GM19025 (cell line): ENCODE measurements at regions not wholly inside any gene's neighbourhood (a gene's known extent, or its start where the extent isn't known, plus 50 kb on each side); places are given as distances from the start of the nearest gene placed in this dataset.
"Not testable (repeated sequence)": the region's sequence is repeated elsewhere in the genome, so short reads cannot be mapped to it uniquely, and the experiment has no call there.

Source experiments
- ATAC-seq: cut with Tn5 transposase; IDR thresholded peaks from one replicate; pipeline ENCODE4 v1.9.1; 2021; ENCODE audit warnings: mild to moderate bottlenecking, low read depth, moderate library complexity; ENCODE audit not compliant: unreplicated experiment

DNA sequence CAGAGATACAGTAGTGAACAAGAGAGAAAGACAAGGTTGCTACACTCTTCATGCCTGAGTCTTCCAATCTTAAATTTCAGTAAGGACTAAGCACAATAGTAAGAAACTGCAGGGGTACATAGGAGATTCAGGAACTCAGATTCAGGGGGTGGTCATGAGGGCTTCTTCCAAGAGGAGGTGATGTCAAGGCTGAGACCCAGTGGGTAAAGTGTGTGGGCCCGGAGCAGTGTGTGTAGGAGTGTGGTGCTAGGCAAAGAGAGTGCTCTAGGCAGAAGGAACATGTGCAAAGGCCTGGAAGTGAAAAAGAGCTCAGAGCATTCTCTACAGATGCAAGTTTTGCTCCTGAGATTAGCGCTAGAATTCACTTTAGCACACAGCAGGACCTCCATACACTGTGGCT lies 102.9 kb upstream of the SPATA12 start:
- ATAC-seq = no peak

DNA sequence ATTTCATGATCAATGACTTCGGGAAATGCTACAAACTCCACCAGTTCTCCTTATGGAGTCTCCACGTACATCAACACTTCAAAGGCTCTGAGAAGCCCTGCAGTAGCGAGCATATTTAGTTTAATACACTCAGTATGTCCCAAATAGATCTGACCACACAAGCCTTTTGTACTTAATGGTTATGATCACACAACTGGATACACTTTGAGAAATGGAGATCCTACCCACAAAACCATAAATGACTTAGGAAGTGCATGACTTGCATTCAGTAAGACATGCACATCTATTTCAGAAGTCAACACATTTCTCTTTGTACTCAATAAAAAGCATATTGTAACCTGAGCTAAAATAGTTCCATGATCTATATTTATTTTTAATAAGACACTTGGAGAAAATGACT lies 103.6 kb upstream of the SPATA12 start:
- no peak for ATAC-seq

DNA sequence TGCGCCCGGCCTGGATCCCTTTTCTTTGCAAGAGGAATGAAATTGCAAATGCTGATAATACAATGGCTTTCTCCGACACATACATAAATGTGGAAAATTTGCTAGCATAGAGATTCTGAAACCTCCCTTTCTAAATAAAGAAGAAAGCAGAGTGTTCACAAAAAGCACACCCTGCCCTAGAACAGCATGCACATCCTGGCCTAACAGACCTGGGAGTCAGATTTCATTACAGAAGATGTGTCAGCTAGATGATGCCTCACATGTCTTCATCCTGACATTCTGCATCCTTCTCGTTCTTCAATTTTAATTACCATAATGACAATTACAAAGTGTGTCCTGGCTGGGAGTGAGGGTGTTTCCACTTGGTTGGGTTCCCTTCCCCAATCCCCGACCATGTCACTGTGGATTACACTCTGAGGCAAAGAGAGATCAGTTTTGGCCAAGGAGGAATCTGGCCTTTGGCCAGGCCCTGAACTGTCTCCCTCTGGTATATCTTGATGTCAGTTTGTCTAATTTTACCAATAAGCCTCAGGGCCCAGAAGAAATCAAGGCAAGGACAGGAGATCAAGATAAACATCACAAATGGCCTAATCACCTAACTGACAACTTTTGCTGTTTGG lies 104.9 kb upstream of the SPATA12 start:
- no peak for ATAC-seq

DNA sequence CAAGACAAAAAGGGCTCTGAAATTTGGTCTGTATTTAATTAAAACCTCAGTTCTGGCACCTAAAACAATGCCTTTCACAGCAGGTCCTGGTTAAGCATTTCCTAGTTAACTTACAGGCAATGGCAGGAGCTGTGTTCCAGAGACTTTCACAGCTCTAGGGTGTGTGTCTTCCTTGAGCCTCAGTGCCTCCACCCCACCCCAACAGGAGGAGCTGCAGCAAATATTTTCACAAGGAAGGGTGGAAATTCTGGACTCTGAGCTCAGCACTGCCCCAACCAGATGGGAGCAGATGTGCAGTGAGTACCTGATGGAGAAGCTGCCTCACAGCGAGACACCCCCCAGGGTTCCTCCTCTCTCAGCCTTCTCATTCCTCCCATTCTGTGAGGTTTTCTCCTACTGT lies 106.3 kb upstream of the SPATA12 start:
- ATAC-seq = no peak

DNA sequence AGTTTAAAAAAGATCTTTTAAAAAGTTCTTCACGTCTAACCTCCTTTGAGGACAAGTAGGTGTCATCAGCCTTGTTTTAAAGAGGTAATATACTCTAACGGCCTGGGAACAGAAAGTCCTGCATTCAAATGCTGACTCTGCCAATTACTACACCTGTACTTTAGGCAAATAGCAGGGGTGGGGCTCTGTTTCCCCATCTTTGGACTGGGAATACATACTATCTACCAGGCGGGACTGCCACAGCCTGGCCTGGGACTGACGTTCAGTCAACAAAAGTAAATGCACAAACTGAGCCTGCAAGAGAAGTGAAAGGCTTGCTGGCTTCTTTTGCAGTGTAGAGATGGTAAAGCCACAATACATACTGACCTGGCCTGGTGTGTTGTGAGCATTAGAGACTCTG lies 107.6 kb upstream of the SPATA12 start:
- no peak for ATAC-seq

DNA sequence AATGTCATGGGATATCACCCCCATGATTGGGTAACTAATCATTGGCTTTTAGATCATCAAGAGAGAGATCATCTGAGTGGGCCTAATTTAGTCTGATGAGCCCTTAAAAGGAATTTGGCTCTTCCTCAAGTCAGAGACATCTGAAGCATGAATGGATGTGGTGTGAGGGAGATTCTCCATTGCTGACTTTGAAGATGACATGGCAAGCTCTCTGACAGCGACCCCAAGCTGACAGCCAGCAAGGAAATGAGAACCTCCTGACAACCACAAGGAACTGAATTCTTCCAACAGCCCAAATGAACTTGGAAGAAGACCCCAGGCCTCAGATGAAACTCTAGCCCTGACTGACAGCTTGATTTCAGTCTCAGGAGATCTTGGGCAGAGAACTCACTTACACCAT lies 108.4 kb upstream of the SPATA12 start:
- ATAC-seq = no peak

DNA sequence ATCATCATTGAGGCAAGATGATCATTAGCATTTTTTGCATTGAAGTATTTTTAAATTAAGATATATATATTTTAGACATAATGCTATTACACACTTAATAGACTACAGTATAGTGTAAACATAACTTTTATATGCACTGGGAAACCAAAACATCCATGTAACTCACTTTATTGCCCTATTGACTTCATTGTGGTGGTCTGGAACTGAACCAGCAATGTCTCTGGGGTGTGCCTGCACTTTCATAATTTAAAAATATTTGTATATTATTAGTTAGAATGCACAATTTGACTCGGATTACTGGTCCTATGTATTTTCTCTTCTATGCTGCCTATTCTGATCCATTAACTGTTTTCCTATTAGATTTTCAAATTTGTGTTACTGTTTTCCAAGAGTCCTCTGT lies 109.1 kb upstream of the SPATA12 start:
- ATAC-seq = no peak

DNA sequence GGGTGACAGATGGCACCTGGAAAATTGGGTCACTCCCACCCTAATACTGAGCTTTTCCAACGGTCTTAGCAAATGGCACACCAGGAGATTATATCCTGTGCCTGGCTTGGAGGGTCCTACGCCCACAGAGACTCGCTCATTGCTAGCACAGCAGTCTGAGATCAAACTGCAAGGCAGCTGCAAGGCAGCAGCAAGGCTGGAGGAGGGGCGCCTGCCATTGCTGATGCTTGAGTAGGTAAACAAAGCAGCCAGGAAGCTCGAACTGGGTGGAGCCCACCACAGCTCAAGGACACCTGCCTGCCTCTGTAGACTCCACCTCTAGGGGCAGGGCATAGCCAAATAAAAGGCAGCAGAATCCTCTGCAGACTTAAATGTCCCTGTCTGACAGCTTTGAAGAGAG lies 115.1 kb upstream of the SPATA12 start:
- ATAC-seq = not testable (repeated sequence)

DNA sequence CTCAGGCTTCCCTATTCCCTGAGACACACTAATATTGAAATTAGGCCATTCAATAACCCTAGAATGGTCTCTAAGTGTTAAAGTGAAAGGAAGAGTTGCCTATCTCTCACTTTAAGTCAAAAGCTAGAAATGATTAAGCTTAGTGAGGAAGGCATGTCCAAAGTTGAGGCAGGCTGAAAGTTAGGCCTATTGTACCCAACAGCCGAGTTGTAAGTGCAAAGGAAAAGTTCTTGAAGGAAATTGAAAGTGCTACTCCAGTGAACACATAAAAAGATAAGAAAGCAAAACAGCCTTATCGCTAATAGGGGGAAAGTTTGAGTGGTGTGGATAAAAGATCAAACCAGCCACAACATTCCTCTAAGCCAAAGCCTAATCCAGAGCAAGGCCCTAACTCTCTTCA lies 117.9 kb upstream of the SPATA12 start:
- no peak for ATAC-seq

DNA sequence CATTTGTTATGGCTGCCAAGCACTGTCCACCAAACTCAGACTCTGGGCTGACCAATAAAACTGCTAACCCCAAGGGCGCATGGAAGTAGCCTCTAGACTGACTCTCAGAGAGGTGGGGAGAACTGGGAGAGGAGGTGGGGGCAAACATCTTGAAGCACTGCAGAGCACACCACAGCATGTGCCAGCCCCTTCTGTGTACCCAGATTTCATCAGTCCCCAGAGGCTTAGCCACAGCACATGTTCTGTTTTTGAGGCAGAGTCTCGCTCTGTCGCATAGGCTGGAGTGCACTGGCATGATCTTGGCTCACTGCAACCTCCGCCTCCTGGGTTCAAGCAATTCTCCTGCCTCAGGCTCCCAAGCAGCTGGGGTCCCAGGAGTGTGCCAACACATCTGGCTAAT lies 119.5 kb upstream of the SPATA12 start:
- no peak for ATAC-seq

DNA sequence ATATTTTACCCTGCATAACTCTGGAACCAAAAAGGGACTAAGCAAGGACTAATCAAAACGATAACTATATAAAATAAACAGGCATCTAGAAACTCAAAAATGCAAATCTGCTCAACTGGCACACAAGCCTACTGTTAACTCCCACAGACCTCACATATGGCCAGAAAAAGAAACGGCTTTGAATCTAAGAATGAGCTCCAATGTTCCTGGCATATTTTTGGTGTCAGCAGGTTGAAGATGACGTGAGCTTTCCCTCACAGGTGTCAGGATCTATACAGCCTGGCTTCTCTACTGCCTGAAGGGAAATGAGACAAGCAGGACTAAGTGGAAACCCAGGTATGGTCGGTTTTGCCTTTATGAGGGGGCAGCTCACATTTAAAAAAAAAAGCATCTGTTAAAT lies 120.1 kb upstream of the SPATA12 start:
- no peak for ATAC-seq

DNA sequence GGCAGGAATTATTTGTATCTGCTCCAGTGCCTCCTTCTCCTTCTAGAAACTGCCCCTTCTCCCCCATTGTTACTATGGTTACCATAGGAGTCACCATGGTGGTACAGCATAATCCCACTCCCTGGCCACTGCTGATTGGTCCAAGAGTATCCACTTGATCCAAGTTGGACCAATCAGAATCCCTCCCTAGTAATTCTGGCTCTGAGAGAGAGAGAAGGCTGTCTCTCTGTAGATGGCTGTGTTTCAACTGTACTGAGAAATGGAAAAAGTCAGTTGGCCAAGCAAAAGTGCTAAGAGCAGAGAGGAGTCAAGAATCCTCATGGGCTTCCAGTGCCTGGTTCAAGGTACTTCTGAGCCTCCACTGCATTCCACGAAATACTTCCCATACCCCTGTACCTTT lies 120.6 kb upstream of the SPATA12 start:
- no peak for ATAC-seq

DNA sequence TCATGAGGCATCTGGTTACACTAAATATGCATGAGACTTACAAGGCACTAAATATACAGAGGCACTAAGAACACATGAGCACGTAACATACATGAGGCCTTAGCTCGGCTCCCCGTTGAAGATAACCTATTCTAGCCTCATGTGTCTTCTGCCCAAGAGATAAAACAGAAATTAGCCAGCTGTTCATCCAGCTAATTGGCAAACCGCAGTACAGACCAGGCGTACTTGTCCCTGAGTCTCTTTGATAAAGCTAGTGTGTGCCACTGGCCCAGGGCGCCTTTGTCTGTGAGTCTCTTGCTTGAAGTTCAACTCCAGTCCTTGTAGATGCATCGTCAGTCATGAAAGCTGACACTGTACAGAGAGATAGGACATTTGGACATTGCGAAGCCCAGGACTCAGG lies 121.9 kb upstream of the SPATA12 start:
- no peak for ATAC-seq

DNA sequence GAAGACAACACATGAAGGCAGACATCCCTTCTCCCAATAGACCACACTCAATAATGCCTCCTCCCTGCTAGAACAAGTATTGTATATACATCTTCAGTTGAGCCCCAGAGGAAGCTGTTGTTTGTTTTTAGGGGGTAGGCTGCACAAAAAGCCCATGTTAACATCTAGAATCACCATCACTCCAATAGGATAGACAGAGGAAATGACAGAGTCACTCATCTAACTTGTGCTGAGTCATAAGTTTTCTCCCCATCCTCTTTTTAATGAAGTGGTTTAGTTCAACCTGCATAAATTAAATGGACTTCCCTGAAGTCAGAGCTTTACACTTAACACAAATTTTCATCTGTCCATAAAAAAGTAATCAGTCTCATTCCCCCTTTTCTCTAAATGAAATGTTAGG lies 122.9 kb upstream of the SPATA12 start:
- ATAC-seq = no peak

DNA sequence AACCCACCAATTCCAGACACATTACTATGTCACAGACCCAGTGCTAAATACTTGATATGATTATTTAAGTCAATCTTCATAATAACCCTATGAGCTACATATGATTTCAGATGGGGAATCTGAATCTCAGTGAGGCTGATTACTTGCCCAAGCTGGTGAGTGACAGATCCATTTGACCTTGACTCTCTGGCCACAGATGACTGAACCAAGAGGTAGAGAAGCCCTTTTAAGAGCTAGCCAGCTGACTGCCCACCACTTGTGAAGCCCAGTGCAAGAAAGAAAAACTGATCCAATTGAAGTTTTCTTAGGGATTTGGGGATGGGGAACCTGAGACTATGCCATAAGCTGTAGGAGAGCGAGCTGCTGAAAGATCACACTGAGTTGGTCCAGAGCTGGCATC lies 124.7 kb upstream of the SPATA12 start:
- no peak for ATAC-seq

DNA sequence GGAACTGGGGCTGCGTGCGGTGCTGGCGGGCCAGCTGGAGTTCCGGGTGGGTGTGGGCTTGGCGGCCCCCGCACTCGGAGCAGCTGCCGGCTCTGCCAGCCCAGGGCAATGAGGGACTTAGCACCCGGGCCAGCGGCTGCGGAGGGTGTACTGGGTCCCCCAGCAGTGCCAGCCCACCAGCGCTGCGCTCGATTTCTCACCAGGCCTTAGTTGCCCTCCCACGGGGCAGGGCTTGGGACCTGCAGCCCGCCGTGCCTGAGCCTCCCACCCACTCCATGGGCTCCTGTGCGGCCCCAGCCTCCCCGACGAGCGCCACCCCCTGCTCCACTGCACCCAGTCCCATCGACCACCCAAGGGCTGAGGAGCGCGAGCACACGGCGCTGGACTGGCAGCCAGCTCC lies 126.0 kb upstream of the SPATA12 start:
- not testable (repeated sequence) for ATAC-seq

DNA sequence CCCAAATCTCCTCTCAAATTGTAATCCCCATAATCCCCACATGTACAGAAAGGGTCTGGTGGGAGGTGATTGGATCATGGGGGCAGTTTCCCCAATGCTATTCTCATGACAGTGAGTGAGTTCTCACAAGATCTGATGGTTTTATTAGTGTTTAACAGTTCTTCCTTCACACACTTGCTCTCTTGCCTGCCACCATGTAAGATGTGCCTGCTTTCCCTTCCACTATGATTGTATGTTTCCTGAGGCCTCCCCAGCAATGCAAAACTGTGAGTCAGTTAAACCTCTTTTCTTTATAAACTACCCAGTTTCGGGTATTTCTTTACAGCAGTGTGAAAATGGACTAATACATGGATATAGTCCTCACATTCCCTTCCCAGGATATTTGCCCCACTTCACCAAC lies 126.7 kb upstream of the SPATA12 start:
- no peak for ATAC-seq

DNA sequence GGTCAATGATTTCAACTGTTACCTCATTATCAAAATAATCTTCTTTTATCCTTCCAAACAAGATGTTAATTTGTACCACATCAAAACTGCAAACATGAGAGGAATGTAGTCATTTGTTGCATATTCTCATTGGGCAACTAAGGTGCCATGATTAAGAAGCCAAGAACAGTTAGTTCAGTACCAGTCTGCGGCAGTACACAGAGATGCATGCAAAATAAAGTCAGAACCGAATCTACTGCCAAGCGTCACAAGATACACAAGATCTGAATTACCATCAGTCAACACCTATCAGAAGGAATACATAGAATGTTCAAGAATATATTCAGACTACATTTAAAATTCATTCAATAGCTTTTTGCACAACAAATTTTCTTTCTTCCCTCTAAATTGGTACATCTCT lies 127.6 kb upstream of the SPATA12 start:
- ATAC-seq = no peak

DNA sequence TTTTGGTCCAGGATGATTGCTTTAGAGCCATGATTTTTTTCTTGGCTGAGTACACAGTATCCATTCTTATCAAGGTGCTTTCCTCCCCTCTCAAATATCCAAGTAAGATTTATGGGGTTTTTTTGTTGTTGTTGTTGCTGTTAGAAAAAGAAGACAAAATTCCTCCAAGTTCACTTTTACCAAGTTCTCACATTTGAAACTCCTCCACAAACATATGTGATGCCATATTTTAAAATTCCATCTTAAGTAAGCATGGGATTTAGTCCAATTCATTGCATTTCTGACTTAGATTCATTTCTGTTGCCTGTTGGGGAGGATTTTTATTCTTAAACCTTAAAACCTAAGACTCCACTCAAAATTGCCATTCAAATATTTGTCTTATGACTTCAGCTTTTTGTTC lies 128.6 kb upstream of the SPATA12 start:
- no peak for ATAC-seq

DNA sequence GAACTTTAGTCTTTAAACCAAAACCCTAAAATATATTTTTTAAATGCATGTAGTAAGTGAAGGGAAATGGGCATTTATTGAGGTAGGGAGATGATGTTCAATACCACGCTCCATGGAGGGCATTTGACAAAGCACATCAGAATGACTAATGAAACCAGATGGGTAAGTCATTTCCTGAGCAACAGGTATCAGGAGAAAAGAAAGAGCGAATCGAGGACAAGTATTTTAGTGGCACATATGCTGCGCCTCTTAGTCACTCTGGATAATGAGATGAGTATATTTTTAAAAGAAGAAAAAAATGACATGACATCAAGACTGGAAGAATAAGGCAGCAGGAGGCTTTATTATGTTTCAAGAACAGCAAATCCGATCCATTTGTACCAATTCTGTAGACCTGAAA lies 129.0 kb upstream of the ARHGEF3 start:
- no peak for ATAC-seq

DNA sequence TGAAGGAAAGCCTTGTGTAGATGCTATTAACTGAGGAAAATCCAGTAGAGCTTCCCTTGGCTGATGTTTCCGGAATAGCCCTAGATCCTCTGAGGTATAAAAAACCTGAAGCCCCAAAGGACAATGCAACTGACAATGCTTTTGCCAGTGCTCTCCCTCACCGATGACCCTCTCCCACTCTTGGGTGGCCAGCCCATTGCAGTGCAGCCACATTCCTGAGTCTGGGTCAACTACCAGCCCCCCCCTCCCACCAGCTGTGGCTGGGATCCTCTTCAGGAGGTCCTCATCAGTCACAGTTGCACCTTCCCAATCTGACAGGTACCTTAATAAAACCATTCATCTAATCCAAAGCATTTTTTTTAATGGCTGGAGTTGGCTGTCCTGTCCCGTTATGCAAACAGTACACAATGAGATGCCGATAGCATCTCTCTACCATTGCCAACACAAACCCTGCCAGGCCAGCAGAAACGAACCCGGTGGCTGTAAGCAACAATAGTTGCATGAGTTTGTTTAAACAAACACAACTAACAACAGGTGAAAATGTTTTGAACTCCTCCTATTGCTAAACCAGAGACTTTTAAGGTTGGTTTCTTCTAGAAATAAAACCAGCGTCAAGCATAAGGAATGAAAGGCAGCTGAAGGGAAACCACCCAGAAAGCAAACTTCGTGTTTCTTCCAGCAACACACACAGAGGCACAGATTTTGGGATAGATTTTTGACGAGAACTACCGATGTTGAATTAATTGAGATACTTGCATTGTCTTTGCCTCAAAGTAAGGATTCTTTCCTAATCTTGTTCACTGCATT lies 128.3 kb upstream of the ARHGEF3 start:
- no peak for ATAC-seq

DNA sequence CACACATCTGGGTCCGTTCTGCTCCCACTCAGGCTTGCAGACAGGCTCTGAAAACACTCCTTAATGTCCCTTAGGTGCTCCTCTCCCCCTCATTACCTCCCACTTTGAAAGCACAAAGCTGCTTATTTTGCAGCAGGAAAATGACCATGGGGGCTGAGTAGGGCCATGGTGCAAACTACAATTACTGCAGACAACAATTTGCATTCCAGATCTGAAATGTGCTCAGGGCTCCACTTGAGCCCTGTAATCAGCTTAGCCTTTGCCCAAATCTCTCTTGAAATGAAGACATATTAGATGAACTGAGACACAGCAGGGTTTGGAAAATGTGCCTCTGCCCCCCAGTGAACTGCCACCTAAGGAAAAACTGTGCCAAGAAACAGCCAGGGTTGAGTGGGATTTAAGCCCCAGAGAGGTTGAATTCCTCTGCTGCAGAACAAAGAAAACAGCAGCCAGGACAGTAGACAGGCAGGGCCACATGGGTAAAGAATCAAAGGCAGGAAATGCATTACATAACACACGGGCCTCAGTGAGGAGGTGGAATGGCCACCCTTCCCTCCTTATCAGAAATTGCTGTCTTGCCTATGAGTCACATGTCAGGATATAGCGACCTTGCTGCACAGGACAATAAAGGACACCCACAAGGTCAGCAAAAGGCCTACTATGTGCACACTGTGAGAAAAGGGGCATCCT lies 126.8 kb upstream of the ARHGEF3 start:
- ATAC-seq = no peak
